SK-N-SH (cell line): ENCODE measurements at regions not wholly inside any gene's neighbourhood (a gene's known extent, or its start where the extent isn't known, plus 50 kb on each side); places are given as distances from the start of the nearest gene placed in this dataset.

Experiments used
- CTCF ChIA-PET: fragments of 300-600, 350-600 bp; formaldehyde crosslinking; extraction: SDS; loops from one replicate; lab custom pipeline; 2021; lab: Yijun Ruan, JAX
- POLR2A ChIA-PET: fragments of 350-600 bp; sonication (Branson Sonifier 250); formaldehyde crosslinking; extraction: SDS; loops from one replicate; lab custom pipeline; 2020; ENCODE audit warnings: antibody characterized with exemption, inconsistent platforms; lab: Yijun Ruan, JAX
- DNase-seq: peaks from one replicate; pipeline ENCODE4 v3.0.0; 2012
- H2AFZ ChIP-seq: fragments of 200-600 bp; sonication (generic); 2 replicates; pipeline ENCODE4 v1.8.1; 2016; ENCODE audit warnings: antibody characterized with exemption, mild to moderate bottlenecking, low read depth
- H3F3A ChIP-seq: fragments of 200-600 bp; sonication (generic); replicated peaks from 2 replicates; pipeline ENCODE3; 2016; ENCODE audit warnings: antibody characterized with exemption, mild to moderate bottlenecking; ENCODE audit not compliant: insufficient read depth
- H3K27ac ChIP-seq, 2 experiments: fragments of 200-500 bp in 1 of 2; fragments of 200-600 bp in 1 of 2; sonication (Bioruptor generic) in 1 of 2; sonication (generic), shearing (Covaris generic) in 1 of 2; 2 replicates each; pipeline versions ENCODE4 v1.5.1 to v1.6.1; 2014 to 2016; ENCODE audit warnings: low read depth in 2 of 2, inconsistent platforms in 1 of 2, low read length in 1 of 2, mild to moderate bottlenecking in 1 of 2, mixed read lengths in 1 of 2
- H3K27me3 ChIP-seq: fragments of 200-600 bp; sonication (generic), shearing (Covaris generic); 2 replicates; pipeline ENCODE4 v1.6.1; 2016; ENCODE audit warnings: mixed run types; ENCODE audit not compliant: insufficient read depth
- H3K36me3 ChIP-seq, 2 experiments: fragments of 200-500 bp in 1 of 2; fragments of 200-600 bp in 1 of 2; sonication (Bioruptor generic) in 1 of 2; sonication (generic) in 1 of 2; replicated peaks in 1 of 2; 2 replicates each; pipeline versions ENCODE3 to v1.5.1; 2014 to 2016; ENCODE audit warnings: low read length in 1 of 2, mild to moderate bottlenecking in 1 of 2; ENCODE audit not compliant: insufficient read depth in 2 of 2, control insufficient read depth in 1 of 2
- H3K4me1 ChIP-seq, 2 experiments: fragments of 200-500 bp in 1 of 2; fragments of 200-600 bp in 1 of 2; sonication (Bioruptor generic) in 1 of 2; sonication (generic), shearing (Covaris generic) in 1 of 2; 2 replicates each; pipeline versions ENCODE4 v1.5.1 to v1.6.1; 2014 to 2016; ENCODE audit warnings: low read depth in 1 of 2, low read length in 1 of 2, mixed run types in 1 of 2; ENCODE audit not compliant: insufficient read depth in 2 of 2, control insufficient read depth in 1 of 2
- H3K4me2 ChIP-seq: fragments of 200-600 bp; sonication (generic), shearing (Covaris generic); 2 replicates; pipeline ENCODE4 v1.6.1; 2017; ENCODE audit warnings: mixed run types
- H3K4me3 ChIP-seq, 2 experiments: fragments of 200-500 bp in 1 of 2; fragments of 200-600 bp in 1 of 2; sonication (Bioruptor generic) in 1 of 2; sonication (generic), shearing (Covaris generic) in 1 of 2; 2 replicates each; pipeline versions ENCODE4 v1.5.1 to v1.8.1; 2014 to 2016; ENCODE audit warnings: low read depth in 2 of 2, inconsistent platforms in 1 of 2, low read length in 1 of 2, mild to moderate bottlenecking in 1 of 2, mixed read lengths in 1 of 2, moderate library complexity in 1 of 2
- H3K79me2 ChIP-seq: fragments of 200-600 bp; sonication (generic); 2 replicates; pipeline ENCODE4 v1.8.1; 2017; ENCODE audit warnings: mild to moderate bottlenecking; ENCODE audit not compliant: insufficient read depth
- H3K9ac ChIP-seq: fragments of 200-600 bp; sonication (generic); 2 replicates; pipeline ENCODE4 v1.6.1; 2017; ENCODE audit warnings: mixed run types
- H3K9me2 ChIP-seq: fragments of 200-600 bp; sonication (generic); 2 replicates; pipeline ENCODE4 v1.6.1; 2017; ENCODE audit warnings: mixed run types
- H3K9me3 ChIP-seq: fragments of 200-600 bp; sonication (generic); 2 replicates; pipeline ENCODE4 v1.6.1; 2017; ENCODE audit warnings: mixed run types, mild to moderate bottlenecking, moderate library complexity
- H4K20me1 ChIP-seq: fragments of 200-600 bp; sonication (generic); 2 replicates; pipeline ENCODE4 v1.6.1; 2017; ENCODE audit warnings: mild to moderate bottlenecking, mixed run types; ENCODE audit not compliant: insufficient read depth
- EP300 ChIP-seq, 2 experiments: IDR thresholded peaks; 2 replicates each; pipeline versions ENCODE4 v1.4.0 to v1.6.1; 2012; ENCODE audit warnings: borderline replicate concordance in 1 of 2, low read depth in 1 of 2, low read length in 1 of 2
- EZH2phosphoT487 ChIP-seq: fragments of 200-600 bp; sonication (generic); IDR thresholded peaks from 2 replicates; pipeline ENCODE4 v1.6.1; 2017; ENCODE audit warnings: low read depth, mixed run types, mild to moderate bottlenecking, antibody characterized with exemption, moderate library complexity, borderline replicate concordance
- FOSL2 ChIP-seq: IDR thresholded peaks from 2 replicates; pipeline ENCODE4 v1.4.0; 2012; ENCODE audit warnings: low read depth, mild to moderate bottlenecking, moderate library complexity, borderline replicate concordance
- GABPA ChIP-seq: IDR thresholded peaks from 2 replicates; pipeline ENCODE4 v1.4.0; 2012; ENCODE audit warnings: low read depth, mild to moderate bottlenecking
- IRF3 ChIP-seq: fragments of 150-350 bp; IDR thresholded peaks from 2 replicates; pipeline ENCODE4 v1.6.1; 2016; ENCODE audit warnings: mild to moderate bottlenecking, low read depth, low read length
- JUND ChIP-seq: IDR thresholded peaks from 2 replicates; pipeline ENCODE4 v1.4.0; 2012
- MAX ChIP-seq: IDR thresholded peaks from 2 replicates; pipeline ENCODE4 v1.4.0; 2012; ENCODE audit warnings: low read depth
- MEF2A ChIP-seq: IDR thresholded peaks from 2 replicates; pipeline ENCODE4 v1.4.0; 2012; ENCODE audit warnings: low read depth, borderline replicate concordance
- MXI1 ChIP-seq: IDR thresholded peaks from 2 replicates; pipeline ENCODE4 v1.6.1; 2012; ENCODE audit warnings: mild to moderate bottlenecking, low read depth, low read length, improper control_type of control experiment
- NFIC ChIP-seq: IDR thresholded peaks from 2 replicates; pipeline ENCODE4 v1.4.0; 2012; ENCODE audit warnings: borderline replicate concordance
- POLR2AphosphoS5 ChIP-seq: IDR thresholded peaks from 2 replicates; pipeline ENCODE4 v1.6.1; 2012; ENCODE audit warnings: low read depth, low read length
- RAD21 ChIP-seq: IDR thresholded peaks from 2 replicates; pipeline ENCODE4 v1.6.1; 2012; ENCODE audit warnings: mild to moderate bottlenecking, low read length
- RCOR1 ChIP-seq: fragments of 150-350 bp; IDR thresholded peaks from 2 replicates; pipeline ENCODE4 v1.6.1; 2017; ENCODE audit warnings: antibody characterized with exemption, low read length
- RXRA ChIP-seq: IDR thresholded peaks from 2 replicates; pipeline ENCODE4 v1.4.0; 2012; ENCODE audit warnings: low read depth, mild to moderate bottlenecking, borderline replicate concordance
- SMC3 ChIP-seq: IDR thresholded peaks from 2 replicates; pipeline ENCODE4 v1.6.1; 2012; ENCODE audit warnings: low read depth, low read length, improper control_type of control experiment
- TAF1 ChIP-seq: IDR thresholded peaks from 2 replicates; pipeline ENCODE4 v1.6.1; 2012; ENCODE audit warnings: low read depth, mild to moderate bottlenecking, low read length, moderate library complexity, borderline replicate concordance
- YY1 ChIP-seq: IDR thresholded peaks from 2 replicates; pipeline ENCODE4 v1.4.0; 2012; ENCODE audit warnings: low read depth, mild to moderate bottlenecking
- WGBS: methylation state at CpG from one replicate; pipeline ENCODE4 v1.1.6; 2017; ENCODE audit warnings: low lambda C conversion rate; 5-methylcytosine and 5-hydroxymethylcytosine counted together
- TF ChIP-seq, protein P1 (sequence below): IDR thresholded peaks from 2 replicates; pipeline ENCODE4 v1.4.0; 2012; ENCODE audit warnings: low read depth, borderline replicate concordance
- TF ChIP-seq, protein P2 (sequence below): fragments of 150-350 bp; IDR thresholded peaks from 2 replicates; pipeline ENCODE4 v1.6.1; 2017; ENCODE audit warnings: antibody characterized with exemption, low read length, low read depth, borderline replicate concordance

DNA sequence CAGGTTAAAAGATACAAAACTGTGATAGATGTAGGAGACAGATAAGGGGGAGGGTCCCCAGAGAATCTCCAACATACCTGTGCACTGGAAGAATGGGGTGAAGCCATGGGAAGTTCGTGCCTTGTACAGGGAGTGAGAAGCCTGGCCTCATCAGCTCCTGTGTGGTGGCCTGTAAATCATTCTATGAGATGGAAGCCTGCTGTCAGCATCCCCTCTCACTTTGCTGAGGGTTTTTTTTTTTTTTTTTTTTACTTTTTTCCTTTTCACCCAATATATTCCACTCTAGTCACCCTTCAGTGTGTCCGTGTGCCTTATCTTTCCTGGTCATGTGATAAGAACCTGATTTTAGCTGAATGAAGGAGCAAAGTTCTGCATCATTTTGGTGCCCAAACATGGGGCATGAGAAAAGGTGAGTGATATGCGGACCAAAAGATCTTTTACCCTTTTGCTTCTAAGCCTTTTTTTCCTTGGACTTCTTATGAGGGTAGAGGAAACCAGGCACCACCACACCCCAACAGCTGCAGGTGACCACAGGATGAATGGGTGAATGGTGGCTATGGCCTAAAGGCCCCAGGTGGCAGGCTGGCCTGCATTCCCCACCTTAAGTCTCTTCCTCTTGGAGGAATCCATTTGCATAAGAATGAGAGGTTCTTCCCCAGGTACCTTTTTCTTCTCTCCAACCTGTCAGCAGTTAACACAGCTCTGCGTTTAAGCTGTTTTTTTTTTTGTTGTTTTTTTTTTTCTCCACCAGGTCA lies 1345.0 kb downstream of the NSUN3 start:
- H3K27me3 ChIP-seq = no peaks in the 10 kb centered on the region
- WGBS = 46% methylated on average over 4 of the region's 4 CpGs
- CTCF ChIA-PET = no interaction called here
- POLR2A ChIA-PET = no interaction called here
- H2AFZ ChIP-seq = no peak overlapping the region
- TF ChIP-seq RAD21 (no peak), YY1 (no peak), MAX (no peak), GABPA (no peak), IRF3 (no peak), RXRA (no peak), MEF2A (no peak), EP300 (IDR thresholded peaks at IDR 0.05; ENCODE audit: borderline replicate concordance in 1 of 2, low read depth in 1 of 2, low read length in 1 of 2) (no peak)
- TF ChIP-seq, protein P1, sequence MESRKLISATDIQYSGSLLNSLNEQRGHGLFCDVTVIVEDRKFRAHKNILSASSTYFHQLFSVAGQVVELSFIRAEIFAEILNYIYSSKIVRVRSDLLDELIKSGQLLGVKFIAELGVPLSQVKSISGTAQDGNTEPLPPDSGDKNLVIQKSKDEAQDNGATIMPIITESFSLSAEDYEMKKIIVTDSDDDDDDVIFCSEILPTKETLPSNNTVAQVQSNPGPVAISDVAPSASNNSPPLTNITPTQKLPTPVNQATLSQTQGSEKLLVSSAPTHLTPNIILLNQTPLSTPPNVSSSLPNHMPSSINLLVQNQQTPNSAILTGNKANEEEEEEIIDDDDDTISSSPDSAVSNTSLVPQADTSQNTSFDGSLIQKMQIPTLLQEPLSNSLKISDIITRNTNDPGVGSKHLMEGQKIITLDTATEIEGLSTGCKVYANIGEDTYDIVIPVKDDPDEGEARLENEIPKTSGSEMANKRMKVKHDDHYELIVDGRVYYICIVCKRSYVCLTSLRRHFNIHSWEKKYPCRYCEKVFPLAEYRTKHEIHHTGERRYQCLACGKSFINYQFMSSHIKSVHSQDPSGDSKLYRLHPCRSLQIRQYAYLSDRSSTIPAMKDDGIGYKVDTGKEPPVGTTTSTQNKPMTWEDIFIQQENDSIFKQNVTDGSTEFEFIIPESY = no peak
- TF ChIP-seq, protein P2, sequence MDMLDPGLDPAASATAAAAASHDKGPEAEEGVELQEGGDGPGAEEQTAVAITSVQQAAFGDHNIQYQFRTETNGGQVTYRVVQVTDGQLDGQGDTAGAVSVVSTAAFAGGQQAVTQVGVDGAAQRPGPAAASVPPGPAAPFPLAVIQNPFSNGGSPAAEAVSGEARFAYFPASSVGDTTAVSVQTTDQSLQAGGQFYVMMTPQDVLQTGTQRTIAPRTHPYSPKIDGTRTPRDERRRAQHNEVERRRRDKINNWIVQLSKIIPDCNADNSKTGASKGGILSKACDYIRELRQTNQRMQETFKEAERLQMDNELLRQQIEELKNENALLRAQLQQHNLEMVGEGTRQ = no peak
- H3K9ac ChIP-seq = no peak overlapping the region
- H3F3A ChIP-seq = no peaks in the 10 kb centered on the region
- H3K4me3 ChIP-seq = no peak overlapping the region
- H3K36me3 ChIP-seq = no peaks in the 10 kb centered on the region
- no peaks in the 10 kb centered on the region for H4K20me1 ChIP-seq
- DNase-seq = no peak
- H3K9me2 ChIP-seq = no peaks in the 10 kb centered on the region
- H3K27ac ChIP-seq = no peak overlapping the region
- H3K9me3 ChIP-seq = no peaks in the 10 kb centered on the region
- no peak overlapping the region for H3K4me2 ChIP-seq
- H3K79me2 ChIP-seq = no peaks in the 10 kb centered on the region
- no peaks in the 10 kb centered on the region for H3K4me1 ChIP-seq

DNA sequence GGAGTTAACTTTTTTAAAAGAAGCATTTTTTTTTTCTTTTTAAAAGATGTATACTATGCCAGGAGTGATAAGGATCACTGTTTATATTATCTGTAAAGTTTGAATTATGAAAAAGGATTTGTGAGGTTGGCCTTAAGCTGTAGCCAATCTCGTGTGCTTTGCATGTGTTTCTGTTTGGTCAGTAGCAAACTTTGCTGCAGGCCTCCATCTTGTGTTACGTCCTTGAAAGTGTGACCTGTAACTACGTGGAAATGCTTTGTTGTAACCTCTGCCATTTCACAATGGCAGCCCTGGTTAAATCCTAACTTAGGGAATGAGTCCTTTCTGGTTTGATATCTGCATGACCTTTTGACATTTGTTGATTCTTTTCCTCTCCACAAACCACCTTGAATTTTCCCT lies 1345.6 kb downstream of the NSUN3 start:
- H2AFZ ChIP-seq = no peak overlapping the region
- 39% methylated on average over 3 of the region's 3 CpGs for WGBS
- CTCF ChIA-PET = no interaction called here

More for the DNA sequence above, 1345.6 kb downstream of the NSUN3 start:
- H3K9me3 ChIP-seq = no peaks in the 10 kb centered on the region
- H3K36me3 ChIP-seq = no peaks in the 10 kb centered on the region
- no peaks in the 10 kb centered on the region for H3F3A ChIP-seq
- POLR2A ChIA-PET = no interaction called here
- DNase-seq = no peak
- TF ChIP-seq NFIC (no peak), JUND (no peak), RCOR1 (no peak), MXI1 (no peak), YY1 (no peak), FOSL2 (no peak), GABPA (no peak), MAX (no peak), POLR2AphosphoS5 (no peak), SMC3 (no peak), TAF1 (no peak), EZH2phosphoT487 (no peak)
- TF ChIP-seq, protein P1 = no peak
- no peak overlapping the region for H3K4me2 ChIP-seq
- no peak overlapping the region for H3K27ac ChIP-seq
- no peaks in the 10 kb centered on the region for H3K79me2 ChIP-seq
- H3K9me2 ChIP-seq = no peaks in the 10 kb centered on the region
- H3K27me3 ChIP-seq = no peaks in the 10 kb centered on the region
- H3K4me1 ChIP-seq = no peaks in the 10 kb centered on the region
- H3K4me3 ChIP-seq = no peak overlapping the region
- H3K9ac ChIP-seq = no peak overlapping the region
- H4K20me1 ChIP-seq = no peaks in the 10 kb centered on the region
